GM21576 (cell line): ENCODE measurements at regions not wholly inside any gene's neighbourhood (a gene's known extent, or its start where the extent isn't known, plus 50 kb on each side); places are given as distances from the start of the nearest gene placed in this dataset.
"Not testable (repeated sequence)": the region's sequence is repeated elsewhere in the genome, so short reads cannot be mapped to it uniquely, and the experiment has no call there.

Experiments
- ATAC-seq: cut with Tn5 transposase; IDR thresholded peaks from one replicate; pipeline ENCODE4 v1.9.1; 2021; ENCODE audit warnings: mild to moderate bottlenecking, moderate library complexity; ENCODE audit not compliant: unreplicated experiment

GRCh38 chr1:191700922-191701321 is 457.3 kb upstream of the RGS18 start:
- ATAC-seq = no peak

GRCh38 chr1:191702124-191702523 is 456.1 kb upstream of the RGS18 start:
- ATAC-seq = no peak

- ATAC-seq = no peak
Observed at GRCh38 chr1:191707288-191707687, 451.0 kb upstream of the RGS18 start.

- no peak for ATAC-seq
Observed at GRCh38 chr1:191709215-191709614, 449.0 kb upstream of the RGS18 start.

GRCh38 chr1:191711961-191712360 is 446.3 kb upstream of the RGS18 start:
- no peak for ATAC-seq

- no peak for ATAC-seq
Observed at GRCh38 chr1:191714845-191715244, 443.4 kb upstream of the RGS18 start.

- ATAC-seq = no peak
Observed at GRCh38 chr1:191729742-191730141, 428.5 kb upstream of the RGS18 start.

GRCh38 chr1:191731608-191732302 is 426.5 kb upstream of the RGS18 start:
- not testable (repeated sequence) for ATAC-seq

GRCh38 chr1:191734321-191734720 is 423.9 kb upstream of the RGS18 start:
- no peak for ATAC-seq

GRCh38 chr1:191739544-191739943 is 418.7 kb upstream of the RGS18 start:
- ATAC-seq = no peak

- ATAC-seq = no peak
Observed at GRCh38 chr1:191752342-191752741, 405.9 kb upstream of the RGS18 start.

GRCh38 chr1:191760016-191760415 is 398.2 kb upstream of the RGS18 start:
- no peak for ATAC-seq

GRCh38 chr1:191788551-191788950 is 369.7 kb upstream of the RGS18 start:
- ATAC-seq = no peak

GRCh38 chr1:191798178-191798577 is 360.1 kb upstream of the RGS18 start:
- no peak for ATAC-seq

GRCh38 chr1:191804311-191804710 is 354.0 kb upstream of the RGS18 start:
- ATAC-seq = no peak

GRCh38 chr1:191813593-191813992 is 344.7 kb upstream of the RGS18 start:
- ATAC-seq = not testable (repeated sequence)

- no peak for ATAC-seq
Observed at GRCh38 chr1:191818198-191818597, 340.1 kb upstream of the RGS18 start.

GRCh38 chr1:191831572-191831971 is 326.7 kb upstream of the RGS18 start:
- ATAC-seq = no peak

GRCh38 chr1:191839891-191840290 is 318.4 kb upstream of the RGS18 start:
- no peak for ATAC-seq

- ATAC-seq = no peak
Observed at GRCh38 chr1:191851799-191852595, 306.3 kb upstream of the RGS18 start.

- no peak for ATAC-seq
Observed at GRCh38 chr1:191852907-191853306, 305.4 kb upstream of the RGS18 start.

- no peak for ATAC-seq
Observed at GRCh38 chr1:191857600-191857999, 300.7 kb upstream of the RGS18 start.
